Progenitor cell of endocrine pancreas (in vitro differentiated cells): ENCODE measurements at regions not wholly inside any gene's neighbourhood (a gene's known extent, or its start where the extent isn't known, plus 50 kb on each side); places are given as distances from the start of the nearest gene placed in this dataset.
"Not testable (repeated sequence)": the region's sequence is repeated elsewhere in the genome, so short reads cannot be mapped to it uniquely, and the experiment has no call there.

ENCODE experiments used
- DNase-seq: peaks from one replicate; pipeline ENCODE4 v3.0.0; 2021; ENCODE audit warnings: low spot score; ENCODE audit not compliant: unreplicated experiment
- H3K27ac Mint-ChIP-seq: 2 replicates; pipeline ENCODE4 v1.8.0; 2021; ENCODE audit warnings: mild to moderate bottlenecking, moderate library complexity, mixed read lengths
- H3K27me3 Mint-ChIP-seq: 2 replicates; pipeline ENCODE4 v1.8.0; 2021; ENCODE audit warnings: mixed read lengths
- H3K36me3 Mint-ChIP-seq: 2 replicates; pipeline ENCODE4 v1.8.0; 2022; ENCODE audit warnings: mixed read lengths; ENCODE audit not compliant: insufficient read depth
- H3K4me1 Mint-ChIP-seq: 2 replicates; pipeline ENCODE4 v1.8.0; 2021; ENCODE audit warnings: low read depth, mixed read lengths
- H3K4me3 Mint-ChIP-seq: 2 replicates; pipeline ENCODE4 v1.8.0; 2021; ENCODE audit warnings: low read depth, mild to moderate bottlenecking, moderate library complexity, mixed read lengths
- H3K9me3 Mint-ChIP-seq: 2 replicates; pipeline ENCODE4 v1.8.0; 2021; ENCODE audit warnings: low read depth, mixed read lengths
- TF ChIP-seq, protein P1 (sequence below): fragments of 200-600 bp; sonication (generic); IDR thresholded peaks from one replicate; pipeline ENCODE4 v1.5.0; 2021; ENCODE audit warnings: antibody characterized with exemption, mild to moderate bottlenecking; ENCODE audit not compliant: unreplicated experiment

DNA sequence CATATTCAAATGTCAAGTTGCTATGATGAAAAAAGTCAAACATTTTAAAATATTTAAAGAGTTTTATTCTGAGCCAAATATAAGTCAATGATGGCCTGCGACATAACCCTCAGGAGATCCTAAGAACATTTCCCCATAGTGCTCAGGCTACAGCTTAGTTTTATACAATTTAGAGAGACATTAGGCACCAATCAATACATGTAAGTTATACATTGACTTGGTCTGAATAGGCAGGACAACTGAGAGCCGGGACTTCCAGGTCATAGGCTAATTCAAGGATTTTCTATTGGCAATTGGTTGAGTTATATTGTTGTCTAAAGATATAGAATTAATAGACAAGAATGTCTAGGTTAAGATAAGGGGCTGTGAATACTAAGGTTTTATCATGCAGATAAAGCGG, 64.5 kb downstream of the UGT2B28 start:
- H3K4me3 Mint-ChIP-seq, DNase-seq, H3K27me3 Mint-ChIP-seq: not testable (repeated sequence)
- peaks cover 21% of the 10 kb centered on the region for H3K9me3 Mint-ChIP-seq
- H3K27ac Mint-ChIP-seq: peak overlapping the region; percentile 45
- H3K4me1 Mint-ChIP-seq: peaks cover 15% of the 10 kb centered on the region
- peaks cover 18% of the 10 kb centered on the region for H3K36me3 Mint-ChIP-seq

DNA sequence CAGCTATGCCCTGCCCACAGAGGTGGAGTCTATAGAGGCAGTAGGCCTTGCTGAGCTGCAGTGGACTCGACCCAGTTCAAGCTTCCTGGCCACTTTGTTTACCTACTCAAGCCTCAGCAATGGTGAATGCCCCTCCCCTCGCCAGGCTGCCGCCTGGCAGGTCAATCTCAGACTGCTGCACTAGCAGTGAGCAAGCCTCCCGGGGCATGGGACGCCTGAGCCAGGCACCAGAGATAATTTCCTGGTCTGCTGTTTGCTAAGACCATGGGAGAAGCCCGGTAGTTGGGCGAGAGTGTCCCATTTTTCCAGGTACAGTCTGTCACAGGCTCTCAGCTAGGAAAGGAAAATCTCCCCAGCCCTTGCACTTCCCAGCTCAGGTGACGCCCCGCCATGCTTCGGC, 68.5 kb downstream of the UGT2B28 start:
- H3K27me3 Mint-ChIP-seq, DNase-seq, H3K27ac Mint-ChIP-seq, H3K4me3 Mint-ChIP-seq, H3K36me3 Mint-ChIP-seq: not testable (repeated sequence)
- Mint-ChIP-seq H3K9me3 (peaks cover 10% of the 10 kb centered on the region), H3K4me1 (peaks cover 14% of the 10 kb centered on the region)

DNA sequence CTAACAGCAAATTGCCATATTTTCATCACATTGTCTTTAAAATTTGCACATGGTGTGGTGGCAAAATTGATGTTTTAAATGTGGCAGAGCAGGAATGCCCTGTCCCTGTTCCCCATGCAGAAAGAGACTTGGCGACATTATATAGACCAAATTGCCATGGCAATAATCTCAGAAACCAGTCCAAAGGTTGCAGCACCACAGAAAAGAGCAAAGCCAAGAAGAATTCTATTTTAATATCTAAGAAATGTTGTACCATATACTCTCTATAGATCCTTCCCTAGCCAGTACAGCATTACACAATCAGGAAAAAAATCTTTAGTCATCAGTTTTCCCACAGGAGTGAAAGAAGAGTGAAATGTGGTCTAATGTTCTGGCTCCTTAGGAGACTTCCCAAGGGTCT, 80.0 kb downstream of the UGT2B28 start:
- Mint-ChIP-seq H3K4me1 (peaks cover 17% of the 10 kb centered on the region), H3K4me3 (peak overlapping the region; percentile 20), H3K9me3 (peaks cover 17% of the 10 kb centered on the region), H3K27me3 (no peaks in the 10 kb centered on the region), H3K27ac (peak overlapping the region; percentile 81), H3K36me3 (no peaks in the 10 kb centered on the region)
- DNase-seq: no peak
- TF ChIP-seq, protein P1, sequence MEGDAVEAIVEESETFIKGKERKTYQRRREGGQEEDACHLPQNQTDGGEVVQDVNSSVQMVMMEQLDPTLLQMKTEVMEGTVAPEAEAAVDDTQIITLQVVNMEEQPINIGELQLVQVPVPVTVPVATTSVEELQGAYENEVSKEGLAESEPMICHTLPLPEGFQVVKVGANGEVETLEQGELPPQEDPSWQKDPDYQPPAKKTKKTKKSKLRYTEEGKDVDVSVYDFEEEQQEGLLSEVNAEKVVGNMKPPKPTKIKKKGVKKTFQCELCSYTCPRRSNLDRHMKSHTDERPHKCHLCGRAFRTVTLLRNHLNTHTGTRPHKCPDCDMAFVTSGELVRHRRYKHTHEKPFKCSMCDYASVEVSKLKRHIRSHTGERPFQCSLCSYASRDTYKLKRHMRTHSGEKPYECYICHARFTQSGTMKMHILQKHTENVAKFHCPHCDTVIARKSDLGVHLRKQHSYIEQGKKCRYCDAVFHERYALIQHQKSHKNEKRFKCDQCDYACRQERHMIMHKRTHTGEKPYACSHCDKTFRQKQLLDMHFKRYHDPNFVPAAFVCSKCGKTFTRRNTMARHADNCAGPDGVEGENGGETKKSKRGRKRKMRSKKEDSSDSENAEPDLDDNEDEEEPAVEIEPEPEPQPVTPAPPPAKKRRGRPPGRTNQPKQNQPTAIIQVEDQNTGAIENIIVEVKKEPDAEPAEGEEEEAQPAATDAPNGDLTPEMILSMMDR: no peak

DNA sequence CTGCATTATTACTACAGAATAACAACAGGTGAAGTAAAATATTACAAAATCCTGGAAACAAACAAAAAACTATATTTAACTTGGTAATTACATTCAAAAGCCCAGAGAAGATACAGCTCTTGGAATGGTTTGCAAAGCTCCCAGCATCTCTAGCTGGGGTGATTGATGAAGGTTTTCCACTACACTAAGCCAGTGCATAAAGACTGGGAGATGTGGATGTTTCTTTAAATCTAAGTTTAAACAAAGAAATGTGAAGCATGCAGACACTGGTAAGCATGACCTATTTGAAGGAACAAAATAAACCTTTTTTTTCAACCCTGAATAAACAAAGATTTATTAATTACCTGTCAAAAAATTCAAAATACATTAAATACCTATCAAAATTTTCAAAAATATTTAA, 80.5 kb downstream of the UGT2B28 start:
- peaks cover 22% of the 10 kb centered on the region for H3K9me3 Mint-ChIP-seq

DNA sequence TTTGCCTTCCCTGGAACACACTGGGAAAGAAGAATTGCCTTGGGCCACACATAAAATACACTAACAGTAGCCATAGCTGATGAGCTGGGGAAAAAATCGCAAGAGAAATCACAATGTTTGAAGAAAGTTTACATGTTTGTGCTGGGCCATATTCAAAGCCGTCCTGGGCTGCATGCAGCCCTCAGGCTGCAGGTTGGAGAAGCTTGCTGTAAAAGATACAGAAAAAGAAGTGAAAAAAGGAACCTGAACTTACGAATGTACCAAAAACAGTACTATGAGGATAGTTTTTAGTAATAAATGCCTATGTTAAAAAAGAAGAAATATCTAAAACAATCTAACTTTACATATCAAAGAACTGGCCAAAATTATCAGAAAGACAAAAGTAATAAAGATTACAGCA, 82.1 kb downstream of the UGT2B28 start:
- Mint-ChIP-seq H3K27ac (no peak overlapping the region), H3K4me3 (no peak overlapping the region), H3K36me3 (no peaks in the 10 kb centered on the region), H3K27me3 (no peaks in the 10 kb centered on the region), H3K9me3 (peaks cover 20% of the 10 kb centered on the region), H3K4me1 (peaks cover 17% of the 10 kb centered on the region)
- TF ChIP-seq, protein P1: no peak
- no peak for DNase-seq

More for the DNA sequence above, 80.5 kb downstream of the UGT2B28 start:
- Mint-ChIP-seq H3K4me3 (peak overlapping the region; percentile 20), H3K27ac (peak overlapping the region; percentile 81), H3K4me1 (peaks cover 17% of the 10 kb centered on the region)
- not testable (repeated sequence) for H3K36me3 Mint-ChIP-seq, DNase-seq, H3K27me3 Mint-ChIP-seq

DNA sequence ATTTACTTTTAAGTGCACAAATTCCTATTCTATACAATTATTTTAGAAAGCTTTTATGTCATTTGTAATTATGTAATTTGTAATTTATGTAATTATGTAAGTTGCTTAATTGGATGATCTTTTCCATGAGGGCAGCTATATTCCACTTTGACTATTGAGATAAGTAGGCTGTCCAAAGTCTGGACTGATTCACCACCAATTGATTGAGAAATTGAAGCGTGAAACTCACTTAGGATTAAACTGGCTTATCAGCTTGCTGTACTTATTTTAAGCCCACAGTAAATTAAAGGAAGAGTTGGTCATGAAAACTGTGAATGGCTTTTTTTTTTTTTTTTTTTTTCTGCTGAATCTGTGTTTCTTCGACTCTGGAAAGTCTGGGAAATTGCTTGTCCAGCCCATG, 87.4 kb downstream of the UGT2B28 start:
- H3K36me3 Mint-ChIP-seq, H3K27ac Mint-ChIP-seq, DNase-seq, H3K4me1 Mint-ChIP-seq, H3K4me3 Mint-ChIP-seq, H3K27me3 Mint-ChIP-seq: not testable (repeated sequence)
- H3K9me3 Mint-ChIP-seq: peaks cover 16% of the 10 kb centered on the region

DNA sequence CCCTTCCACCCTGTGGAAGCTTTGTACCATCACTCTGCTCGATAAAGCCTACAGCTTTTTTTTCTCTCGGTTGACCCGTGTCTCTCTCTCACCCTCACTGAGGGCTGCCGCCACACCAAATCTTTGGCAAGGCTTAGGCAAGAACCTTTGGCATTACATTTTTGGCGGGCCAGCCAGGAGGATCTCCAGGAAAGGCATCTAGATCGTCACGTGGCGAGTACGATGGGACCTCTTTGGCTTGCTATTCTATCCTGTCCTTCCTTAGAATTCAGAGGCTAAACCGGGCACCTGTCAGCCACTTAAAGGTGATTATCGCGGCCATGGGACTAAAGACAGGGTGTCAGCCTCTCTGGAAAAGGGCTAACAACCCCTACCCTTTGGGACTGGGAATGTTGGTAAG, 96.2 kb downstream of the UGT2B28 start:
- no peak overlapping the region for H3K4me3 Mint-ChIP-seq
- TF ChIP-seq, protein P1: no peak
- DNase-seq: no peak
- H3K9me3 Mint-ChIP-seq: peaks cover 8% of the 10 kb centered on the region
- peaks cover 3% of the 10 kb centered on the region for H3K4me1 Mint-ChIP-seq
- no peaks in the 10 kb centered on the region for H3K36me3 Mint-ChIP-seq
- H3K27me3 Mint-ChIP-seq: no peaks in the 10 kb centered on the region
- peak overlapping the region; percentile 8 for H3K27ac Mint-ChIP-seq
